ENCODE measurements at regions not wholly inside any gene's neighbourhood (a gene's known extent, or its start where the extent isn't known, plus 50 kb on each side); places are given as distances from the start of the nearest gene placed in this dataset.

GRCh38 chr20:19821606-19822005 lies 63.5 kb downstream of the RIN2 start:
- 83 to 90% (median 88%) methylated on average over 3 of the region's 3 CpGs for WGBS, 5 donors
- no peak for DNase-seq

DNA sequence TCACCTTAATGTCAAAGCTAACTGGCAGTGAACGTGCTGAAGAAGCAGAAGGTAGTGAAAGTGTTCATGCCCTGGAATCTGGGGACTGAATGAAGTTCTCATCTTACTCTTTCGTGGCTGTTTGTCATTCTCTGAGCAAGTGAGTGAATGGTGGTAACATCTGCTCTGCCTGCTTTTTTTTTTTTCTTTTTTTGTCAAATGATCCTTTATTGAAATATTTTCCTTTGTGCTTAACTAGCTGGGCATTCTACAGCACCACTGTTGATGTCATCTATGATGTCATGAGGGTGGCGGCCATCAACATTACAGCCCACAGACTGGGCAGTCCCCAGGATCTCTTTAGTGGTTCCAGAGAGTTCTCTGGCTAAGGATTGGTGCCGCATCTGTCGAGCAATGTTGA lies 65.2 kb downstream of the RIN2 start:
- 79 to 95% (median 93%) methylated on average over 5 of the region's 5 CpGs for WGBS, 5 donors
- H3K4me3 ChIP-seq = no peak overlapping the region
- intact Hi-C loops (cut with DNase I; ENCODE audit: low total_unique reads) = no loop called here
- no peaks in the 10 kb centered on the region for H3K27me3 ChIP-seq
- no peaks in the 10 kb centered on the region for H3K4me1 ChIP-seq
- H3K27ac ChIP-seq = no peak overlapping the region
- peaks cover 0 to 8% (median 2%) of the 10 kb centered on the region in 4 donors for H3K36me3 ChIP-seq
- peaks cover 0 to 5% (median 0%) of the 10 kb centered on the region in 4 donors for H3K9me3 ChIP-seq
- TF ChIP-seq POLR2AphosphoS5 (IDR thresholded peaks at IDR 0.05) (no peak), EP300 (IDR thresholded peaks at IDR 0.05) (no peak), CTCF (IDR thresholded peaks at IDR 0.05) (no peak), POLR2A (IDR thresholded peaks at IDR 0.05) (no peak)
- no peak for DNase-seq

More at GRCh38 chr20:19821606-19822005, 63.5 kb downstream of the RIN2 start:
- no peak overlapping the region for H3K27ac ChIP-seq
- H3K4me3 ChIP-seq = no peak overlapping the region
- peaks cover 0 to 8% (median 2%) of the 10 kb centered on the region in 4 donors for H3K36me3 ChIP-seq
- peaks cover 0 to 3% (median under 1%) of the 10 kb centered on the region in 4 donors for H3K4me1 ChIP-seq
- TF ChIP-seq EP300 (IDR thresholded peaks at IDR 0.05) (no peak), POLR2AphosphoS5 (IDR thresholded peaks at IDR 0.05) (no peak), POLR2A (IDR thresholded peaks at IDR 0.05) (no peak), CTCF (IDR thresholded peaks at IDR 0.05) (no peak)
- no peaks in the 10 kb centered on the region for H3K27me3 ChIP-seq
- peaks cover 0 to 5% (median 0%) of the 10 kb centered on the region in 4 donors for H3K9me3 ChIP-seq
- intact Hi-C loops (cut with DNase I; ENCODE audit: low total_unique reads) = no loop called here

DNA sequence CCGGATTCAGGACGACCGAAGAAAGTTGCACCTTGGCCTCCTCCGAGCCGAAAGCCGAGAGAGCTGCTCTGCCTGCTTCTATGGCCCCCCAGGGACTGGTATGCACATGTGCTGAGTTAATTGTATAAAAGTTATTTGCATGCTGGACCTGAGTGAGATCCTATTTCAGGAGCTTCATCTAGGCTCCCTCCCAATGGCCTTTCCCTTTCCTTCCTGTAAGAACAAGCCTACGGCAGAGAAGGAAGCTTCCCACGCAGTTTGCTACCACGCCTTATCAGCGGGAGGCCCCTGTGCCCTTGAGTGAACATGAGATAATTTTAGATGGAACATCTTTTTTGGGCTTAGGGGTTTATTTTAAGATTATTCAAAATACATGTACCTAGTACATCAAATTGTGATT lies 65.9 kb downstream of the RIN2 start:
- intact Hi-C loops (cut with DNase I; ENCODE audit: low total_unique reads) = no loop called here
- Histone ChIP-seq H3K27me3 (no peaks in the 10 kb centered on the region), H3K4me3 (no peak overlapping the region), H3K4me1 (no peaks in the 10 kb centered on the region), H3K9me3 (peaks cover 0 to 2% (median 0%) of the 10 kb centered on the region in 4 donors), H3K36me3 (peaks cover 0 to 8% (median 2%) of the 10 kb centered on the region in 4 donors), H3K27ac (peak overlapping the region in 1 of 5 donors; percentile 21)
- TF ChIP-seq POLR2AphosphoS5 (IDR thresholded peaks at IDR 0.05) (no peak), POLR2A (IDR thresholded peaks at IDR 0.05) (no peak), EP300 (IDR thresholded peaks at IDR 0.05) (no peak), CTCF (IDR thresholded peaks at IDR 0.05) (no peak)
- DNase-seq = no peak
- WGBS, 5 donors = 77 to 89% (median 83%) methylated on average over 10 of the region's 10 CpGs

- Histone ChIP-seq H3K27ac (peak overlapping the region in 1 of 5 donors; percentile 21), H3K4me3 (no peak overlapping the region), H3K9me3 (no peaks in the 10 kb centered on the region), H3K4me1 (no peaks in the 10 kb centered on the region), H3K36me3 (peaks cover 0 to 8% (median 2%) of the 10 kb centered on the region in 4 donors), H3K27me3 (no peaks in the 10 kb centered on the region)
- no peak for TF ChIP-seq EP300 (IDR thresholded peaks at IDR 0.05)
- TF ChIP-seq POLR2A (IDR thresholded peaks at IDR 0.05) = no peak
- no peak for TF ChIP-seq CTCF (IDR thresholded peaks at IDR 0.05)
- TF ChIP-seq POLR2AphosphoS5 (IDR thresholded peaks at IDR 0.05) = no peak
- intact Hi-C loops (cut with DNase I; ENCODE audit: low total_unique reads) = no loop called here
- WGBS, 5 donors = 90 to 100% (median 94%) methylated on average over 3 of the region's 3 CpGs
- no peak for DNase-seq
Measured at GRCh38 chr20:19824861-19825260, 66.8 kb downstream of the RIN2 start.

Measured in stomach (tissue), 8 donors.